RWPE2 (cell line): ENCODE measurements at regions not wholly inside any gene's neighbourhood (a gene's known extent, or its start where the extent isn't known, plus 50 kb on each side); places are given as distances from the start of the nearest gene placed in this dataset.

Experiments used
- ATAC-seq: fragments of 200-7000 bp; cut with Tn5 transposase; 3 replicates; pipeline ENCODE4 v1.9.1; 2021; ENCODE audit warnings: low read depth
- DNase-seq: peaks from one replicate; pipeline ENCODE4 v3.0.0-alpha.2; 2020; ENCODE audit warnings: low spot score
- H3K27ac ChIP-seq: fragments of 450-650 bp; 2 replicates; pipeline ENCODE4 v1.5.1; 2017; ENCODE audit warnings: mild to moderate bottlenecking; ENCODE audit not compliant: poor library complexity, severe bottlenecking
- H3K27me3 ChIP-seq: fragments of 250-450 bp; sonication (Bioruptor Pico); 2 replicates; pipeline ENCODE4 v1.5.1; 2021; ENCODE audit warnings: mild to moderate bottlenecking, moderate library complexity; ENCODE audit not compliant: insufficient read depth, poor library complexity, severe bottlenecking
- H3K36me3 ChIP-seq: fragments of 250-450 bp; sonication (Bioruptor Pico); 2 replicates; pipeline ENCODE4 v1.5.1; 2020; ENCODE audit warnings: low read depth, mild to moderate bottlenecking, moderate library complexity
- H3K4me1 ChIP-seq: fragments of 250-450 bp; sonication (Bioruptor Pico); 2 replicates; pipeline ENCODE4 v1.5.1; 2021; ENCODE audit warnings: mild to moderate bottlenecking, moderate library complexity; ENCODE audit not compliant: insufficient read depth, poor library complexity, severe bottlenecking
- H3K4me3 ChIP-seq: fragments of 250-450 bp; sonication (Bioruptor Pico); 2 replicates; pipeline ENCODE4 v1.5.1; 2021; ENCODE audit warnings: mild to moderate bottlenecking, moderate library complexity; ENCODE audit not compliant: severe bottlenecking
- H3K9me3 ChIP-seq: fragments of 250-450 bp; sonication (Bioruptor Pico); 2 replicates; pipeline ENCODE4 v1.5.1; 2021; ENCODE audit warnings: mild to moderate bottlenecking, moderate library complexity; ENCODE audit not compliant: severe bottlenecking
- TF ChIP-seq, protein P1 (sequence below): fragments of 450-650 bp; IDR thresholded peaks from one replicate; pipeline ENCODE4 v1.5.1; 2017; ENCODE audit warnings: mild to moderate bottlenecking, moderate library complexity; ENCODE audit not compliant: poor library complexity, severe bottlenecking

GRCh38 chr5:124410539-124411488 is 335.6 kb downstream of the ZNF608 start:
- TF ChIP-seq, protein P1, sequence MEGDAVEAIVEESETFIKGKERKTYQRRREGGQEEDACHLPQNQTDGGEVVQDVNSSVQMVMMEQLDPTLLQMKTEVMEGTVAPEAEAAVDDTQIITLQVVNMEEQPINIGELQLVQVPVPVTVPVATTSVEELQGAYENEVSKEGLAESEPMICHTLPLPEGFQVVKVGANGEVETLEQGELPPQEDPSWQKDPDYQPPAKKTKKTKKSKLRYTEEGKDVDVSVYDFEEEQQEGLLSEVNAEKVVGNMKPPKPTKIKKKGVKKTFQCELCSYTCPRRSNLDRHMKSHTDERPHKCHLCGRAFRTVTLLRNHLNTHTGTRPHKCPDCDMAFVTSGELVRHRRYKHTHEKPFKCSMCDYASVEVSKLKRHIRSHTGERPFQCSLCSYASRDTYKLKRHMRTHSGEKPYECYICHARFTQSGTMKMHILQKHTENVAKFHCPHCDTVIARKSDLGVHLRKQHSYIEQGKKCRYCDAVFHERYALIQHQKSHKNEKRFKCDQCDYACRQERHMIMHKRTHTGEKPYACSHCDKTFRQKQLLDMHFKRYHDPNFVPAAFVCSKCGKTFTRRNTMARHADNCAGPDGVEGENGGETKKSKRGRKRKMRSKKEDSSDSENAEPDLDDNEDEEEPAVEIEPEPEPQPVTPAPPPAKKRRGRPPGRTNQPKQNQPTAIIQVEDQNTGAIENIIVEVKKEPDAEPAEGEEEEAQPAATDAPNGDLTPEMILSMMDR: peak; percentile 10
- H3K27ac ChIP-seq: no peak overlapping the region
- no peaks in the 10 kb centered on the region for H3K36me3 ChIP-seq
- ATAC-seq: no peak; the same call in 2 of the 3 replicates
- no peak for DNase-seq
- no peaks in the 10 kb centered on the region for H3K27me3 ChIP-seq
- H3K4me3 ChIP-seq: no peak overlapping the region
- H3K9me3 ChIP-seq: no peaks in the 10 kb centered on the region
- H3K4me1 ChIP-seq: no peaks in the 10 kb centered on the region

DNA sequence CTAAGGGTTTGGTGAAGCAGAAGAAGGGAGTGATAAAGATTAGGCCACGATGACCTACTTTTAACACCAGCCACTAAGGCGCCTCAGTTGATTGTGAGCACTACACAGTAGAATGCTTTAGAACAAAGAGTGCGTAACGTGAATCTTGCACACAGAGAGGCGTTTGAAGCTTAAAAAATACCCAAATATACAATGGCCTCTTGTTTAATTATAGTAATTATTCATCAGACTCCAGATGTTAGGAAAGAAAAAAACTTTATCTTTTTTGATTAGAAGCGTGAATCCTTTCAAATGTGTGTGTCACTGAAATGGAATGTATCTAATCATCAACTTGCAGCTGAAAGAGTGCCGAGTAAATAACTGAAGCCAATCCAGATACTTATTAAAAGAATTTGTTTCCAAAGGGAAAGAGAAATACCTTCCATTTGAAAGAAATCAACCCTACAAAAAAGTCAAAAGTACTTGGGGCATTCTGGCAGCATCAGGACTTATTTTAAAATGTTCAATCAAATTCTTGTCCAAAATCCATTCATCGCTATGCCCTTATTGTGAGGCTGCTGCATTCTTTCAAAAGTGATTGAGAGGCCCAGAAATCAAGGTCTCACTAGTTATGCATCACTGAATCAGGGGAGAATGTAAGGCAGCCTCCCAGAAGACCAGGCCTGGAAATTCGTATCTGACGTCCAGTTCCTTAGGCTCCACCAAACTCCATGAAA is 337.5 kb downstream of the ZNF608 start:
- DNase-seq: no peak
- ATAC-seq: no peak
- Histone ChIP-seq H3K27ac (no peak overlapping the region), H3K36me3 (no peaks in the 10 kb centered on the region), H3K9me3 (no peaks in the 10 kb centered on the region), H3K4me1 (no peaks in the 10 kb centered on the region), H3K27me3 (no peaks in the 10 kb centered on the region), H3K4me3 (no peak overlapping the region)
- TF ChIP-seq, protein P1: no peak

- TF ChIP-seq, protein P1: no peak
- DNase-seq: no peak
- no peaks in the 10 kb centered on the region for H3K36me3 ChIP-seq
- H3K27me3 ChIP-seq: no peaks in the 10 kb centered on the region
- H3K9me3 ChIP-seq: no peaks in the 10 kb centered on the region
- H3K27ac ChIP-seq: no peak overlapping the region
- H3K4me3 ChIP-seq: no peak overlapping the region
- H3K4me1 ChIP-seq: no peaks in the 10 kb centered on the region
- no peak for ATAC-seq
Observed at GRCh38 chr5:124404796-124405195, 341.6 kb downstream of the ZNF608 start.

DNA sequence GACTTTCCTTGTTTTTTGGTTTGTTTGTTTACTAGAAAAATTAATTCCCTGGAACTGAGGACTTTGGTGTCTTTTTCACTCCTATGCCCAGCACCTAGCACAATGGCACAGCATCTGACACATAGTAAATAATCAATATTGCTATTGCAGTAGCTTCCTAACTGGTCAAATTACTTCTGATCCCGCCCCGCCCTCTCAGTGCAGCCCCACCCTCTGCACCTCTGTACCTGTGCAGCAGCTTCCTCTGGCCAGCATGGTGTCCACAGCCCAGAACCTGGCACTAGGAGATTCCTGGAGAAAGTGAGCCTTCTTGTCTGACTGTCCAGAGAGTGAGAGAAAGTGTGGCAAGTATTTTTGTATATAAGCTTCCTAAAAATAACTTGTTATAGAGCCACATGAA is 343.2 kb downstream of the ZNF608 start:
- H3K4me3 ChIP-seq: no peak overlapping the region
- H3K27ac ChIP-seq: no peak overlapping the region
- no peaks in the 10 kb centered on the region for H3K4me1 ChIP-seq
- TF ChIP-seq, protein P1: no peak
- H3K36me3 ChIP-seq: no peaks in the 10 kb centered on the region
- no peaks in the 10 kb centered on the region for H3K27me3 ChIP-seq
- DNase-seq (no peak), ATAC-seq (peak; percentile 44; the same call in 2 of the 3 replicates)
- H3K9me3 ChIP-seq: no peaks in the 10 kb centered on the region
